ENCODE measurements at regions not wholly inside any gene's neighbourhood (a gene's known extent, or its start where the extent isn't known, plus 50 kb on each side); places are given as distances from the start of the nearest gene placed in this dataset.

- DNase-seq (ENCODE audit: low read depth, low spot score), result no peak
These were observed 63.7 kb upstream of the PRR16 start for GRCh38 chr5:120400356-120400755.

GRCh38 chr5:120402606-120403005 is 61.5 kb upstream of the PRR16 start:
- DNase-seq (ENCODE audit: low read depth, low spot score), result no peak

GRCh38 chr5:120405286-120405864 is 58.7 kb upstream of the PRR16 start:
- DNase-seq (ENCODE audit: low read depth, low spot score), result peak; percentile 15

GRCh38 chr5:120405923-120406322 is 58.2 kb upstream of the PRR16 start:
- peak; percentile 17 for DNase-seq (ENCODE audit: low read depth, low spot score)

- no peak for DNase-seq (ENCODE audit: low read depth, low spot score)
These were observed 50.4 kb upstream of the PRR16 start for GRCh38 chr5:120413686-120414085.
